Loucy (cell line): ENCODE measurements at regions not wholly inside any gene's neighbourhood (a gene's known extent, or its start where the extent isn't known, plus 50 kb on each side); places are given as distances from the start of the nearest gene placed in this dataset.

Source experiments
- H2AFZ ChIP-seq: fragments of 200-600 bp; sonication (generic); 2 replicates; pipeline ENCODE4 v1.6.0; 2016; ENCODE audit warnings: antibody characterized with exemption, mild to moderate bottlenecking, low read length, moderate library complexity
- H3F3A ChIP-seq: fragments of 200-600 bp; 2 replicates; pipeline ENCODE4 v1.6.0; 2016; ENCODE audit warnings: antibody characterized with exemption, low read depth, mild to moderate bottlenecking
- H3K27me3 ChIP-seq: fragments of 200-600 bp; sonication (generic); 2 replicates; pipeline ENCODE4 v1.6.1; 2014; ENCODE audit warnings: low read length, mild to moderate bottlenecking; ENCODE audit not compliant: insufficient read depth, poor library complexity, severe bottlenecking
- H3K36me3 ChIP-seq: fragments of 200-600 bp; sonication (generic); 2 replicates; pipeline ENCODE4 v1.6.1; 2016; ENCODE audit warnings: low read length; ENCODE audit not compliant: insufficient read depth
- H3K4me1 ChIP-seq: fragments of 200-600 bp; sonication (generic); 2 replicates; pipeline ENCODE4 v1.5.1; 2014; ENCODE audit warnings: low read length, mild to moderate bottlenecking; ENCODE audit not compliant: insufficient read depth, poor library complexity, severe bottlenecking
- H3K4me2 ChIP-seq: fragments of 200-600 bp; sonication (generic); 2 replicates; pipeline ENCODE4 v1.6.0; 2014; ENCODE audit warnings: antibody characterized with exemption, low read length, low read depth, mild to moderate bottlenecking; ENCODE audit not compliant: poor library complexity, severe bottlenecking
- H3K4me3 ChIP-seq: fragments of 200-600 bp; sonication (generic); 2 replicates; pipeline ENCODE4 v1.5.1; 2014; ENCODE audit warnings: low read length, mild to moderate bottlenecking, mixed read lengths; ENCODE audit not compliant: poor library complexity, severe bottlenecking
- H3K79me2 ChIP-seq: fragments of 200-600 bp; sonication (generic); 2 replicates; pipeline ENCODE4 v1.6.1; 2014; ENCODE audit warnings: low read length; ENCODE audit not compliant: insufficient read depth
- H3K9ac ChIP-seq: fragments of 200-600 bp; sonication (generic); 2 replicates; pipeline ENCODE4 v1.6.0; 2014; ENCODE audit warnings: mild to moderate bottlenecking, low read depth, low read length, moderate library complexity; ENCODE audit not compliant: poor library complexity, severe bottlenecking
- H3K9me2 ChIP-seq: fragments of 200-600 bp; sonication (generic); replicated peaks from 2 replicates; pipeline ENCODE4 v1.6.1; 2016; ENCODE audit warnings: low read depth, low read length, mixed read lengths
- H3K9me3 ChIP-seq: fragments of 200-600 bp; sonication (generic); 2 replicates; pipeline ENCODE4 v1.6.1; 2014; ENCODE audit warnings: mild to moderate bottlenecking, antibody characterized with exemption, low read length, low read depth; ENCODE audit not compliant: insufficient read depth
- H4K20me1 ChIP-seq: fragments of 200-600 bp; sonication (generic); 2 replicates; pipeline ENCODE4 v1.6.0; 2014; ENCODE audit warnings: antibody characterized with exemption, low read length, mild to moderate bottlenecking; ENCODE audit not compliant: insufficient read depth, poor library complexity, severe bottlenecking
- CTCF ChIP-seq: fragments of 200-600 bp; sonication (generic); conservative IDR thresholded peaks from 2 replicates; pipeline ENCODE4 v1.5.1; 2014; ENCODE audit warnings: mild to moderate bottlenecking, antibody characterized with exemption, low read length
- EZH2phosphoT487 ChIP-seq: fragments of 200-600 bp; IDR thresholded peaks from 2 replicates; pipeline ENCODE4 v1.6.1; 2018; ENCODE audit warnings: antibody characterized with exemption, mild to moderate bottlenecking, moderate library complexity, borderline replicate concordance

- Histone ChIP-seq H3K27me3 (no peaks in the 10 kb centered on the region), H3K36me3 (no peaks in the 10 kb centered on the region), H3K9ac (no peak overlapping the region), H2AFZ (no peak overlapping the region), H4K20me1 (no peaks in the 10 kb centered on the region), H3K4me1 (peaks cover 22% of the 10 kb centered on the region), H3K79me2 (no peaks in the 10 kb centered on the region), H3K9me2 (no peaks in the 10 kb centered on the region), H3F3A (no peaks in the 10 kb centered on the region), H3K9me3 (no peaks in the 10 kb centered on the region), H3K4me2 (no peak overlapping the region), H3K4me3 (no peak overlapping the region)
- no peak for TF ChIP-seq CTCF
Observed at GRCh38 chr21:38742580-38743260, 63.0 kb upstream of the ETS2 start.

GRCh38 chr21:38743772-38744529 is 61.8 kb upstream of the ETS2 start:
- Histone ChIP-seq H3K36me3 (no peaks in the 10 kb centered on the region), H3K9me3 (no peaks in the 10 kb centered on the region), H3K4me1 (peaks cover 22% of the 10 kb centered on the region), H4K20me1 (no peaks in the 10 kb centered on the region), H3K4me2 (no peak overlapping the region), H2AFZ (no peak overlapping the region), H3K4me3 (no peak overlapping the region), H3K9ac (no peak overlapping the region), H3K27me3 (no peaks in the 10 kb centered on the region), H3K79me2 (no peaks in the 10 kb centered on the region), H3K9me2 (no peaks in the 10 kb centered on the region), H3F3A (no peaks in the 10 kb centered on the region)
- no peak for TF ChIP-seq EZH2phosphoT487
- no peak for TF ChIP-seq CTCF

- Histone ChIP-seq H3K36me3 (no peaks in the 10 kb centered on the region), H2AFZ (no peak overlapping the region), H3F3A (no peaks in the 10 kb centered on the region), H3K4me2 (no peak overlapping the region), H3K4me1 (peaks cover 20% of the 10 kb centered on the region), H3K9ac (no peak overlapping the region), H3K79me2 (no peaks in the 10 kb centered on the region), H3K4me3 (no peak overlapping the region), H3K9me3 (no peaks in the 10 kb centered on the region), H3K9me2 (no peaks in the 10 kb centered on the region), H4K20me1 (no peaks in the 10 kb centered on the region), H3K27me3 (no peaks in the 10 kb centered on the region)
- no peak for TF ChIP-seq CTCF
- no peak for TF ChIP-seq EZH2phosphoT487
Observed at GRCh38 chr21:38744861-38745260, 60.9 kb upstream of the ETS2 start.
